KMS-11 (cell line): ENCODE measurements at regions not wholly inside any gene's neighbourhood (a gene's known extent, or its start where the extent isn't known, plus 50 kb on each side); places are given as distances from the start of the nearest gene placed in this dataset.

Experiments
- H2AFZ ChIP-seq: fragments of 200-600 bp; sonication (generic); 2 replicates; pipeline ENCODE4 v1.6.1; 2016; ENCODE audit warnings: antibody characterized with exemption, mixed run types, low read depth
- H3K27ac ChIP-seq: fragments of 200-600 bp; sonication (generic); 2 replicates; pipeline ENCODE4 v1.6.1; 2016; ENCODE audit warnings: mild to moderate bottlenecking, mixed run types
- H3K27me3 ChIP-seq: fragments of 200-600 bp; sonication (generic); 2 replicates; pipeline ENCODE4 v1.6.1; 2017; ENCODE audit warnings: mild to moderate bottlenecking, low read depth, mixed run types, moderate library complexity; ENCODE audit not compliant: insufficient read depth
- H3K36me3 ChIP-seq: fragments of 200-600 bp; sonication (generic); 2 replicates; pipeline ENCODE4 v1.6.1; 2017; ENCODE audit warnings: mild to moderate bottlenecking, mixed run types; ENCODE audit not compliant: insufficient read depth
- H3K4me1 ChIP-seq: fragments of 200-600 bp; sonication (generic); 2 replicates; pipeline ENCODE4 v1.6.1; 2016; ENCODE audit warnings: mild to moderate bottlenecking, low read depth, mixed run types; ENCODE audit not compliant: poor library complexity, severe bottlenecking
- H3K4me2 ChIP-seq: fragments of 200-600 bp; sonication (generic); 2 replicates; pipeline ENCODE4 v1.7.0; 2016; ENCODE audit warnings: mild to moderate bottlenecking, mixed run types
- H3K4me3 ChIP-seq: fragments of 200-600 bp; sonication (generic); IDR thresholded peaks from 2 replicates; pipeline ENCODE4 v1.6.1; 2017; ENCODE audit warnings: low read depth, low read length, mixed read lengths; ENCODE audit not compliant: insufficient read depth
- H3K79me2 ChIP-seq: fragments of 200-600 bp; sonication (generic); 2 replicates; pipeline ENCODE4 v1.6.1; 2016; ENCODE audit warnings: low read depth, mixed run types; ENCODE audit not compliant: insufficient read depth
- H3K9ac ChIP-seq: fragments of 200-600 bp; sonication (generic); 2 replicates; pipeline ENCODE4 v1.6.1; 2016; ENCODE audit warnings: mild to moderate bottlenecking, mixed run types
- H4K20me1 ChIP-seq: fragments of 200-600 bp; sonication (generic); 2 replicates; pipeline ENCODE4 v1.6.1; 2016; ENCODE audit warnings: mild to moderate bottlenecking, mixed run types; ENCODE audit not compliant: insufficient read depth
- CTCF ChIP-seq: fragments of 200-600 bp; sonication (generic); conservative IDR thresholded peaks from 2 replicates; pipeline ENCODE4 v1.6.1; 2017; ENCODE audit warnings: low read depth, mild to moderate bottlenecking, antibody characterized with exemption, low read length, moderate library complexity, mixed read lengths

GRCh38 chr1:81406292-81406999, 394.3 kb upstream of the ADGRL2 start:
- no peak overlapping the region for H2AFZ ChIP-seq
- H3K4me3 ChIP-seq: no peak overlapping the region
- no peaks in the 10 kb centered on the region for H3K36me3 ChIP-seq
- H4K20me1 ChIP-seq: no peaks in the 10 kb centered on the region
- no peaks in the 10 kb centered on the region for H3K79me2 ChIP-seq
- H3K9ac ChIP-seq: no peak overlapping the region
- no peak overlapping the region for H3K27ac ChIP-seq
- H3K27me3 ChIP-seq: no peaks in the 10 kb centered on the region
- H3K4me2 ChIP-seq: no peak overlapping the region
- H3K4me1 ChIP-seq: no peaks in the 10 kb centered on the region
- no peak for TF ChIP-seq CTCF

- Histone ChIP-seq H3K27me3 (no peaks in the 10 kb centered on the region), H3K79me2 (no peaks in the 10 kb centered on the region), H3K9ac (no peak overlapping the region), H3K4me2 (no peak overlapping the region), H3K36me3 (no peaks in the 10 kb centered on the region), H3K4me1 (no peaks in the 10 kb centered on the region), H2AFZ (no peak overlapping the region), H4K20me1 (no peaks in the 10 kb centered on the region), H3K27ac (no peak overlapping the region), H3K4me3 (no peak overlapping the region)
- no peak for TF ChIP-seq CTCF
Observed at GRCh38 chr1:81398041-81398440, 402.7 kb upstream of the ADGRL2 start.

- no peaks in the 10 kb centered on the region for H3K27me3 ChIP-seq
- no peak overlapping the region for H3K9ac ChIP-seq
- H3K27ac ChIP-seq: no peak overlapping the region
- no peaks in the 10 kb centered on the region for H3K36me3 ChIP-seq
- H2AFZ ChIP-seq: no peak overlapping the region
- H3K4me3 ChIP-seq: no peak overlapping the region
- no peaks in the 10 kb centered on the region for H4K20me1 ChIP-seq
- no peaks in the 10 kb centered on the region for H3K79me2 ChIP-seq
- H3K4me2 ChIP-seq: no peak overlapping the region
- no peaks in the 10 kb centered on the region for H3K4me1 ChIP-seq
- no peak for TF ChIP-seq CTCF
Observed at GRCh38 chr1:81392526-81393226, 408.1 kb upstream of the ADGRL2 start.

- Histone ChIP-seq H3K4me2 (no peak overlapping the region), H3K79me2 (no peaks in the 10 kb centered on the region), H3K4me1 (no peaks in the 10 kb centered on the region), H3K4me3 (no peak overlapping the region), H4K20me1 (no peaks in the 10 kb centered on the region), H3K36me3 (no peaks in the 10 kb centered on the region), H2AFZ (no peak overlapping the region), H3K27me3 (no peaks in the 10 kb centered on the region), H3K9ac (no peak overlapping the region), H3K27ac (no peak overlapping the region)
- no peak for TF ChIP-seq CTCF
Observed at GRCh38 chr1:81391125-81391828, 409.5 kb upstream of the ADGRL2 start.
